GM23248 (cell line): ENCODE measurements at regions not wholly inside any gene's neighbourhood (a gene's known extent, or its start where the extent isn't known, plus 50 kb on each side); places are given as distances from the start of the nearest gene placed in this dataset.

Experiments
- EZH2 ChIP-seq: fragments of 200-600 bp; sonication (generic); IDR thresholded peaks from 2 replicates; pipeline ENCODE4 v1.6.1; 2018; ENCODE audit warnings: antibody characterized with exemption, mild to moderate bottlenecking; ENCODE audit not compliant: insufficient read depth, poor library complexity, severe bottlenecking
- EZH2phosphoT487 ChIP-seq: fragments of 200-600 bp; sonication (generic); IDR thresholded peaks from 2 replicates; pipeline ENCODE4 v1.6.1; 2018; ENCODE audit warnings: antibody characterized with exemption, moderate library complexity, mild to moderate bottlenecking, low read depth; ENCODE audit not compliant: insufficient read depth

GRCh38 chr4:14749910-14750309, 252.4 kb upstream of the CPEB2 start:
- no peak for TF ChIP-seq EZH2phosphoT487
- no peak for TF ChIP-seq EZH2
